ENCODE measurements at regions not wholly inside any gene's neighbourhood (a gene's known extent, or its start where the extent isn't known, plus 50 kb on each side); places are given as distances from the start of the nearest gene placed in this dataset.
"Not testable (repeated sequence)": the region's sequence is repeated elsewhere in the genome, so short reads cannot be mapped to it uniquely, and the experiment has no call there.

DNA sequence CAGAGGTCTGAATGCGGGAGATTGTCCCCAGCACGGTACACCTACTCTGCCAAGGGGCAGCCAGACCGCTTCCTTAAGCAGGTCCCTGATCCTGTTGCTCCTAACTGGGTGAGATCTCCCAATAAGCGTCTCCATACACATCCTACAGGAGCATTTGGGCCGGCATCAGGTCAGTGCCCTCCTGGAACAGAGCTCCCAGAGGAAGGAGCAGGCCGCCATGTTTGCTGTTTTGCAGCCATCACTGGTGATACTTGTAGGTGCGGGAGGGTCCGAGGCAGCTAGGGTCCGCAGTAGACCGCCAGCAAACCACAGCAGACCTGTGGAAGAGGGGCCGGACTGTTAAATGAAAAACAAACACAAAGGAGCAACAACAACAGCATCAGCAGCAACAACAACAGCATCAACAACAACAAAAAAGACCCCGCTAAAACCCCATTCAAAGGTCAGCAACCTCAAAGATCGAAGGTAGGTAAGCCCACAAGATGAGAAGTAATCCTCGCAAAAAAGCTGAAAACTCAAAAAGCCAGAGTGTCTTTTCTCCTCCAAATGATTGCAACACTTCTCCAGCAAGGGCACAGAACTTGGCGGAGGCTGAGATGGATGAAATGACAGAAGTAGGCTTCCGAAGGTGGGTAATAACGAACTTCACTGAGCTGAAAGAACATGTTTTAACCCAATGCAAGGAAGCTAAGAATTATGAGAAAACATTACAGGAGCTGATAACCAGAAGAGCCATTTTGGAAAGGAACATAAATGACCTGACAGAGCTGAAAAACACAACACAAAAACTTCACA, 79.0 kb upstream of the CDH7 start:
- DNase-seq: no peak

- not testable (repeated sequence) for DNase-seq
These were observed 80.7 kb upstream of the CDH7 start for GRCh38 chr18:65670145-65670544.

- no peak for DNase-seq
These were observed 89.4 kb upstream of the CDH7 start for GRCh38 chr18:65661391-65661790.

DNA sequence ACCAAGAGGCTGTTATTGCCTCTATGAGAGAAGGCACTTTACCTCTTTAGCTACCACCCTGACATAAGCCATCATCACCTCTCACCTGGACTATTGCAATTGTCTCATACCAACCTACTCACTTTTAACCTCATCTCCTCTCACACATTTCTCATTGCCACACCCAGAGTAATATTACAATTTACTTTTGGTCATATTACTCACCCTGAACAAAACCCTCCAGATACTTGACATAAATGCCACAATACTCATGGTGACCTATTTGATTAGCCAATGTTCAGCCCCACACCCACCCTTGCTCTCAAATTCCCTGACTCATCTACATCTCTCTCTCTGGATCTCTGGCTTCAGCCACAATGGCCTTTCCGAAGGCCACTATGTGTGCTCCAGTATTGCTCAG, 90.9 kb upstream of the CDH7 start:
- no peak for DNase-seq

- no peak for DNase-seq
These were observed 91.5 kb upstream of the CDH7 start for GRCh38 chr18:65659312-65659711.

- no peak for DNase-seq
These were observed 99.6 kb upstream of the CDH7 start for GRCh38 chr18:65651192-65651591.

- DNase-seq: no peak
These were observed 118.6 kb upstream of the CDH7 start for GRCh38 chr18:65632236-65632635.

GRCh38 chr18:65631766-65632165, 119.0 kb upstream of the CDH7 start:
- no peak for DNase-seq

DNA sequence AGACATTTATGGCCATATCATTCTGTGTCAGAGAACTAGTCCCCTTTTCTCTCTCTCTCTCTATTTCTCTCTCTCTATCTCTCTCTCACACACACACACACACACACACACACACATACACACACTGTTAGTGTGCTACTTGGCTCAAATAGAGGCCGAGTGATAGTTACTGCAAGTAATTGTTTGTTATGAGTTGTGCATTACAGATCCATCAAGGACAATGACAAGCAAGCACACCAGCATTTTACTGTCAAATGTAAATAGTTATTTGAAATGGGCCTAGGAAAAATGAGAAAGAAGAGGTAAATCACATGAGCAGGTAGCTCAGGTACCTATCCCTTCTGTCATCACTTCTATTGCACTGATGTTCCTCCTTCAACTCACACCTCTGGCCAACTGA, 122.4 kb upstream of the CDH7 start:
- DNase-seq: no peak

GRCh38 chr18:65623676-65624075, 127.1 kb upstream of the CDH7 start:
- DNase-seq: no peak

DNA sequence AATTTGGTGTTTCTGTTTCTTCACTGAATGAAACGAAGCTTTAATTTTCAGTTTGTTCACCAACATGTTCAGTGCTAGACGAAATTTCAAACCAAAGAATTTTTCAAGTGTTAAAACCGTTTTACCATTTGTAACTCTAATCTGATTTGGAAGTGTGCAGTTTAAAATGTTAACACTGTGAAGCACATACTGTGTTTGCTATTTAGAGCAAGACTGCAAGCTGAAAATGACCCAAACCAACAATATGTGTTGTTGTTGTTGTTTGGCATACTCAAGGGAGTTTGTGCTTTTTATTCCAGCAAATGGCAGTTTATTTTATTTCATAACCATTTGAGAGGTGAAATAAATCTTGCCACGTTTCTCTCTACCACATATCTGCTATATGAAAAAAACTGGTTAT, 128.4 kb upstream of the CDH7 start:
- DNase-seq: no peak

GRCh38 chr18:65620076-65620696, 130.6 kb upstream of the CDH7 start:
- no peak for DNase-seq

- no peak for DNase-seq
These were observed 139.9 kb upstream of the CDH7 start for GRCh38 chr18:65610939-65611338.

DNA sequence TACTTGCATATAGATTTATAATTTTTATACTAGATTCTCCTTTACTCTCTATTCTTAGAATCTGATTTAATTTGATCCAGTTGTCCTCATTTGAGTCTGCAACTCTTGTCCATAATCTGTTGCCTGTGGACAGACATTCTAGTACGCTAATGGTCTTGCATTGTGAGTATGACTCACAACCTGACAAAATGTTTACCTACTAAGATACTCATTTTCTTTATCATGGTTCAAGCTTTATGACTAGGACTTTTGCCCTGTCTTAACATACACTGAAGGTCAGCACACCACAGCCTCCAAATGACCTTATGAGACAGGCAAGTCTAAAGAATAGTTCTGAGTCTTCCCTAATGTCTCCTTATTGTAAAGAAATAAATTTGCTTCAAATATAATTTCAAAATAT, 142.3 kb upstream of the CDH7 start:
- DNase-seq: no peak

- no peak for DNase-seq
These were observed 143.7 kb upstream of the CDH7 start for GRCh38 chr18:65607161-65607560.

- no peak for DNase-seq
These were observed 144.2 kb upstream of the CDH7 start for GRCh38 chr18:65606551-65607130.

DNA sequence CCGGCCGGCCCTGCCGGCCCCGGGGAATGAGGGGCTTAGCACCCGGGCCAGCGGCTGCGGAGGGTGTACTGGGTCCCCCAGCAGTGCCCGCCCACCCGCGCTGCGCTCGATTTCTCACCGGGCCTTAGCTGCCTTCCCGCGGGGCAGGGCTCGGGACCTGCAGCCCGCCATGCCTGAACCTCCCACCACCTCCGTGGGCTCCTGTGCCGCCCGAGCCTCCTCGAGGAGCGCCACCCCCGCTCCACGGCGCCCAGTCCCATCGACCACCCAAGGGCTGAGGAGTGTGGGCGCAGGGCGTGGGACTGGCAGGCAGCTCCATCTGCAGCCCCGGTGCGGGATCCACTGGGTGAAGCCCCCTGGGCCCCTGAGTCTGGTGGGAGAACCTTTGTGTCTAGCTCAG, 145.5 kb upstream of the CDH7 start:
- DNase-seq: not testable (repeated sequence)

- no peak for DNase-seq
These were observed 149.0 kb upstream of the CDH7 start for GRCh38 chr18:65601775-65602174.

GRCh38 chr18:65592435-65592834, 158.4 kb upstream of the CDH7 start:
- no peak for DNase-seq

DNA sequence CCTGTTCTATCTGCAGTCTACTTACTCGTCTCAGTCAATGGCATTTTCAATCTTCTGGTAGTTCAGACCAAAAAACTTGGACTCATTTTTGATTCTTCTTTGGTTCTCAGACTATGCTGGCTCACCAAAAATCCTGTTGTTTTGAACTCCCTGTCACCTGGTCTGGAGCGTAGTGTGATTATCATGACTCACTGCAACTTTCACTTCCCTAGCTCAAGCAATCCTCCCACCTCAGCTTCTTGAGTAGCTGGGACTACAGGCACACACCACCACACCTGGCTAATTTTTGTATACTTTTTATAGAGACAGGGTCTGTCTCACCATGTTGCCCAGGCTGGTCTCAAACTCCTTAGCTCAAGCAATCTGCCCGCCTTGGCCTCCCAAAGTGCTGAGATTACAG, 163.3 kb upstream of the CDH7 start:
- DNase-seq: no peak

GRCh38 chr18:65582094-65582493, 168.7 kb upstream of the CDH7 start:
- not testable (repeated sequence) for DNase-seq

DNA sequence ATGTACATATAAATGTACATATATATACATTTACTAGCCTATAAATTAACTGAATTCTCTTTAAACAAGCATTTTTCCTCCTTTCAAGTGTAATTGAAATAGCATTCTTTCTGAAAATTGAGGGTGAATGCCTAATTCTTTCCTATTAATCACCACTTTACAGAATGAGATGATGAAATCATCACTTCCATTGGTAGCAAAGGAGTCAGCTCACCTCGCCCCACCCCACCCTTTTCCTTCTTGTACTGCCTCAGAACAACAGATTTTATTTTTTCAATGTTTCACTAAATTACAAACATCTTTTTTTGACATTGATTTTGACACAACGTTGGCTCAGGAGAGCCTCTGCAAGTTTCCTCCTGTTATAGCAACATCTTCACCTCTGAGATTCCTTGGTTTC, 181.9 kb upstream of the CDH7 start:
- no peak for DNase-seq

- no peak for DNase-seq
These were observed 183.4 kb upstream of the CDH7 start for GRCh38 chr18:65567372-65567771.

- DNase-seq: no peak
These were observed 202.5 kb upstream of the CDH7 start for GRCh38 chr18:65548316-65548715.
